H9 (cell line): ENCODE measurements at regions not wholly inside any gene's neighbourhood (a gene's known extent, or its start where the extent isn't known, plus 50 kb on each side); places are given as distances from the start of the nearest gene placed in this dataset.

Experiments
- DNase-seq: peaks from one replicate; pipeline ENCODE4 v3.0.0-alpha.2; 2017
- H2AFZ ChIP-seq: one replicate; pipeline ENCODE4 v1.6.1; 2013; ENCODE audit warnings: mild to moderate bottlenecking, low read length, control low read depth, moderate library complexity
- H2AK5ac ChIP-seq: 2 replicates; pipeline ENCODE4 v1.6.1; 2013; ENCODE audit warnings: low read length, control low read depth, mixed read lengths; ENCODE audit not compliant: insufficient read length
- H2BK120ac ChIP-seq: one replicate; pipeline ENCODE4 v1.6.1; 2013; ENCODE audit warnings: low read depth, mild to moderate bottlenecking, low read length, control low read depth, inconsistent platforms; ENCODE audit not compliant: poor library complexity, severe bottlenecking
- H2BK12ac ChIP-seq: 2 replicates; pipeline ENCODE4 v1.6.1; 2013; ENCODE audit warnings: low read length, control low read depth, mixed read lengths, low read depth; ENCODE audit not compliant: insufficient read length
- H2BK15ac ChIP-seq: 2 replicates; pipeline ENCODE4 v1.6.1; 2013; ENCODE audit warnings: low read depth, low read length, control low read depth
- H2BK20ac ChIP-seq: one replicate; pipeline ENCODE4 v1.6.1; 2013; ENCODE audit warnings: low read depth, mild to moderate bottlenecking, low read length, control low read depth, inconsistent platforms; ENCODE audit not compliant: poor library complexity, severe bottlenecking
- H2BK5ac ChIP-seq: 2 replicates; pipeline ENCODE4 v1.6.1; 2013; ENCODE audit warnings: low read length, control low read depth, mixed read lengths; ENCODE audit not compliant: insufficient read length
- H3K14ac ChIP-seq: 2 replicates; pipeline ENCODE4 v1.6.1; 2013; ENCODE audit warnings: low read length, control low read depth; ENCODE audit not compliant: insufficient read depth
- H3K18ac ChIP-seq: 2 replicates; pipeline ENCODE4 v1.6.1; 2013; ENCODE audit warnings: low read depth, mild to moderate bottlenecking, mixed read lengths, low read length, control low read depth; ENCODE audit not compliant: insufficient read length
- H3K23ac ChIP-seq: 2 replicates; pipeline ENCODE4 v1.6.1; 2013; ENCODE audit warnings: low read length, control low read depth, mixed read lengths, low read depth; ENCODE audit not compliant: insufficient read length
- H3K23me2 ChIP-seq: 2 replicates; pipeline ENCODE4 v1.6.1; 2013; ENCODE audit warnings: low read depth, mild to moderate bottlenecking, mixed read lengths, low read length, control low read depth; ENCODE audit not compliant: insufficient read length, poor library complexity, severe bottlenecking
- H3K27ac ChIP-seq: 2 replicates; pipeline ENCODE4 v1.5.1; 2013; ENCODE audit warnings: low read length, control low read depth, mixed read lengths, low read depth; ENCODE audit not compliant: insufficient read length
- H3K27me3 ChIP-seq: 2 replicates; pipeline ENCODE4 v1.6.1; 2013; ENCODE audit warnings: low read length, control low read depth, inconsistent platforms; ENCODE audit not compliant: insufficient read depth
- H3K4ac ChIP-seq: 2 replicates; pipeline ENCODE4 v1.6.1; 2013; ENCODE audit warnings: low read depth, mild to moderate bottlenecking, control low read depth, inconsistent platforms, low read length, moderate library complexity
- H3K4me1 ChIP-seq: 2 replicates; pipeline ENCODE4 v1.6.1; 2013; ENCODE audit warnings: low read length, control low read depth, inconsistent platforms; ENCODE audit not compliant: insufficient read depth
- H3K4me2 ChIP-seq: 2 replicates; pipeline ENCODE4 v1.6.1; 2013; ENCODE audit warnings: low read length, control low read depth, mixed read lengths; ENCODE audit not compliant: insufficient read length, insufficient read depth
- H3K56ac ChIP-seq: 2 replicates; pipeline ENCODE4 v1.6.1; 2013; ENCODE audit warnings: low read depth, mild to moderate bottlenecking, mixed read lengths, low read length, control low read depth; ENCODE audit not compliant: insufficient read length
- H3K79me1 ChIP-seq: 2 replicates; pipeline ENCODE4 v1.6.1; 2013; ENCODE audit warnings: low read depth, mild to moderate bottlenecking, moderate library complexity, low read length, control low read depth, inconsistent platforms; ENCODE audit not compliant: insufficient read depth, poor library complexity, severe bottlenecking
- H3K79me2 ChIP-seq: 2 replicates; pipeline ENCODE4 v1.6.1; 2013; ENCODE audit warnings: low read length, control low read depth, inconsistent platforms; ENCODE audit not compliant: insufficient read depth
- H3K9ac ChIP-seq: 2 replicates; pipeline ENCODE4 v1.6.1; 2013; ENCODE audit warnings: low read length, control low read depth, mixed read lengths; ENCODE audit not compliant: insufficient read length; ENCODE audit errors: extremely low read depth
- H3K9me3 ChIP-seq: one replicate; pipeline ENCODE4 v1.6.1; 2013; ENCODE audit warnings: low read depth, low read length, inconsistent platforms; ENCODE audit not compliant: control insufficient read depth
- H3T11ph ChIP-seq: one replicate; pipeline ENCODE4 v1.6.1; 2013; ENCODE audit warnings: mild to moderate bottlenecking, low read length, control low read depth, inconsistent platforms
- H4K20me1 ChIP-seq: one replicate; pipeline ENCODE4 v1.6.1; 2013; ENCODE audit not compliant: control insufficient read depth, insufficient read length, insufficient read depth
- H4K5ac ChIP-seq: 2 replicates; pipeline ENCODE4 v1.6.1; 2013; ENCODE audit warnings: low read depth, mild to moderate bottlenecking, mixed read lengths, low read length, control low read depth; ENCODE audit not compliant: insufficient read length
- H4K8ac ChIP-seq: replicated peaks from 2 replicates; pipeline ENCODE4 v1.6.1; 2013; ENCODE audit warnings: low read length, control low read depth, mixed read lengths, low read depth; ENCODE audit not compliant: insufficient read length
- H4K91ac ChIP-seq: 2 replicates; pipeline ENCODE4 v1.6.1; 2013; ENCODE audit warnings: low read depth, mild to moderate bottlenecking, moderate library complexity, mixed read lengths, low read length, control low read depth; ENCODE audit not compliant: insufficient read length
- H3K27ac Mint-ChIP-seq, 3 experiments: 2 replicates in 2 of 3; 3 replicates in 1 of 3; pipeline ENCODE4 v1.8.0; 2020 to 2021; ENCODE audit warnings: mixed read lengths in 3 of 3, mild to moderate bottlenecking in 1 of 3, moderate library complexity in 1 of 3
- H3K27me3 Mint-ChIP-seq: 2 replicates; pipeline ENCODE4 v1.8.0; 2021; ENCODE audit warnings: low read depth, mild to moderate bottlenecking, moderate library complexity, mixed read lengths
- H3K36me3 Mint-ChIP-seq, 3 experiments: 2 replicates in 2 of 3; 3 replicates in 1 of 3; pipeline ENCODE4 v1.8.0; 2020 to 2021; ENCODE audit warnings: low read depth in 3 of 3, mixed read lengths in 3 of 3; ENCODE audit not compliant: insufficient read depth in 1 of 3
- H3K4me1 Mint-ChIP-seq, 2 experiments: 2 replicates each; pipeline ENCODE4 v1.8.0; 2020; ENCODE audit warnings: mixed read lengths in 2 of 2
- H3K4me3 Mint-ChIP-seq, 2 experiments: 2 replicates in 1 of 2; 3 replicates in 1 of 2; pipeline ENCODE4 v1.8.0; 2020 to 2021; ENCODE audit warnings: mild to moderate bottlenecking in 2 of 2, mixed read lengths in 2 of 2, moderate library complexity in 1 of 2
- H3K9me3 Mint-ChIP-seq, 2 experiments: 2 replicates in 1 of 2; 3 replicates in 1 of 2; pipeline ENCODE4 v1.8.0; 2020; ENCODE audit warnings: mild to moderate bottlenecking in 2 of 2, mixed read lengths in 2 of 2, moderate library complexity in 1 of 2
- WGBS: extraction: QIAGEN DNeasy Blood & Tissue Kit; methylation state at CpG from one replicate; pipeline ENCODE4 v1.1.7; 2013; ENCODE audit warnings: missing lambda C conversion rate, low lambda C conversion rate, mixed read lengths; ENCODE audit not compliant: insufficient read length; ENCODE audit errors: extremely low coverage; 5-methylcytosine and 5-hydroxymethylcytosine counted together
- TF ChIP-seq, protein P1 (sequence below): fragments of 200-600 bp; sonication (generic); conservative IDR thresholded peaks from 3 replicates; pipeline ENCODE4 v1.8.0; 2021; ENCODE audit warnings: antibody characterized with exemption, mild to moderate bottlenecking

DNA sequence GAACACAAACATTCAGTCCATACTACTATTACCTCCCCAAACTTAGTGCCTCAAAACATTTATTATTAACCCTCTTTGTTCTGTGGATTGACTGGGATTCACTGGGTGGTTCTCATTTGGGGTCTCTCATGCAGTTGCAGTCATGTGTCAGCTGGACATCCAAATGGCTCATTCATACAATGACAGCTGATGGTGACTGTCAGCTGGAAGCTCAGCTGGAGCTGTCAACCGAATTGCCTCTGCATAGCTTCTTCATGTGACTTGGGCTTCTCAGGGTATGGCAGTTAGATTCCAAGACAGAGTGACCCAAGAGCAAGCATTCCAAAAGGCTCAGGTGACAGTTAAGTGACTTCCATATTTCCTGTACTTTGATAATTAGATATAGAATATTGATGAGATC is 85.2 kb downstream of the CCDC34 start:
- Histone ChIP-seq H3K4me2 (no peak overlapping the region), H2BK20ac (no peak overlapping the region), H3K18ac (no peak overlapping the region), H2BK15ac (no peak overlapping the region), H3K4me1 (no peaks in the 10 kb centered on the region), H2AK5ac (no peak overlapping the region), H3K14ac (no peak overlapping the region), H2BK12ac (no peak overlapping the region), H3K27me3 (no peaks in the 10 kb centered on the region), H3T11ph (no peak overlapping the region), H4K8ac (no peak overlapping the region), H3K9ac (no peak overlapping the region), H3K23me2 (no peaks in the 10 kb centered on the region), H2BK5ac (no peak overlapping the region), H2BK120ac (no peak overlapping the region), H3K79me1 (no peaks in the 10 kb centered on the region), H3K79me2 (no peaks in the 10 kb centered on the region), H3K4ac (no peak overlapping the region), H3K56ac (no peak overlapping the region), H4K91ac (no peak overlapping the region), H3K9me3 (no peaks in the 10 kb centered on the region), H3K23ac (no peak overlapping the region), H4K20me1 (no peaks in the 10 kb centered on the region), H4K5ac (no peak overlapping the region), H2AFZ (no peak overlapping the region), H3K27ac (no peak overlapping the region)
- no CpG with 5 or more reads among the region's 1 CpG for WGBS
- peaks cover 3 to 10% of the 10 kb centered on the region in 2 experiments for H3K4me1 Mint-ChIP-seq
- no peak overlapping the region; a peak in 1 of 7 replicates for H3K27ac Mint-ChIP-seq
- H3K4me3 Mint-ChIP-seq, result no peak overlapping the region
- no peak for DNase-seq
- H3K9me3 Mint-ChIP-seq, result no peaks in the 10 kb centered on the region
- H3K27me3 Mint-ChIP-seq, result no peaks in the 10 kb centered on the region; the same call in none of the 2 replicates
- no peaks in the 10 kb centered on the region; a peak in 1 of 7 replicates for H3K36me3 Mint-ChIP-seq
- TF ChIP-seq, protein P1, sequence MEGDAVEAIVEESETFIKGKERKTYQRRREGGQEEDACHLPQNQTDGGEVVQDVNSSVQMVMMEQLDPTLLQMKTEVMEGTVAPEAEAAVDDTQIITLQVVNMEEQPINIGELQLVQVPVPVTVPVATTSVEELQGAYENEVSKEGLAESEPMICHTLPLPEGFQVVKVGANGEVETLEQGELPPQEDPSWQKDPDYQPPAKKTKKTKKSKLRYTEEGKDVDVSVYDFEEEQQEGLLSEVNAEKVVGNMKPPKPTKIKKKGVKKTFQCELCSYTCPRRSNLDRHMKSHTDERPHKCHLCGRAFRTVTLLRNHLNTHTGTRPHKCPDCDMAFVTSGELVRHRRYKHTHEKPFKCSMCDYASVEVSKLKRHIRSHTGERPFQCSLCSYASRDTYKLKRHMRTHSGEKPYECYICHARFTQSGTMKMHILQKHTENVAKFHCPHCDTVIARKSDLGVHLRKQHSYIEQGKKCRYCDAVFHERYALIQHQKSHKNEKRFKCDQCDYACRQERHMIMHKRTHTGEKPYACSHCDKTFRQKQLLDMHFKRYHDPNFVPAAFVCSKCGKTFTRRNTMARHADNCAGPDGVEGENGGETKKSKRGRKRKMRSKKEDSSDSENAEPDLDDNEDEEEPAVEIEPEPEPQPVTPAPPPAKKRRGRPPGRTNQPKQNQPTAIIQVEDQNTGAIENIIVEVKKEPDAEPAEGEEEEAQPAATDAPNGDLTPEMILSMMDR, result no peak
